HG02938 (cell line): ENCODE measurements at regions not wholly inside any gene's neighbourhood (a gene's known extent, or its start where the extent isn't known, plus 50 kb on each side); places are given as distances from the start of the nearest gene placed in this dataset.

Experiments
- ATAC-seq: cut with Tn5 transposase; IDR thresholded peaks from one replicate; pipeline ENCODE4 v1.9.1; 2021; ENCODE audit warnings: mild to moderate bottlenecking, moderate library complexity; ENCODE audit not compliant: unreplicated experiment

GRCh38 chr15:46386356-46386755 lies 751.5 kb downstream of the SQOR start:
- no peak for ATAC-seq

- no peak for ATAC-seq
These were observed 754.9 kb downstream of the SQOR start for GRCh38 chr15:46389739-46390138.

- ATAC-seq = no peak
These were observed 759.6 kb downstream of the SQOR start for GRCh38 chr15:46394463-46394862.

- ATAC-seq = no peak
These were observed 773.5 kb downstream of the SQOR start for GRCh38 chr15:46408312-46408711.

- ATAC-seq = no peak
These were observed 775.0 kb downstream of the SQOR start for GRCh38 chr15:46409841-46410301.

GRCh38 chr15:46410705-46411104 lies 775.9 kb downstream of the SQOR start:
- no peak for ATAC-seq

- no peak for ATAC-seq
These were observed 777.1 kb downstream of the SQOR start for GRCh38 chr15:46411900-46412299.

GRCh38 chr15:46413799-46414198 lies 779.0 kb downstream of the SQOR start:
- no peak for ATAC-seq

GRCh38 chr15:46416544-46416943 lies 781.7 kb downstream of the SQOR start:
- ATAC-seq = no peak

- ATAC-seq = no peak
These were observed 786.2 kb downstream of the SQOR start for GRCh38 chr15:46420990-46421389.

GRCh38 chr15:46441294-46442062 lies 806.6 kb downstream of the SQOR start:
- ATAC-seq = no peak

- ATAC-seq = no peak
These were observed 807.4 kb downstream of the SQOR start for GRCh38 chr15:46442184-46442583.

- ATAC-seq = no peak
These were observed 808.2 kb downstream of the SQOR start for GRCh38 chr15:46442901-46443590.

GRCh38 chr15:46450112-46450809 lies 815.4 kb downstream of the SQOR start:
- ATAC-seq = no peak

GRCh38 chr15:46450810-46451182 lies 816.0 kb downstream of the SQOR start:
- no peak for ATAC-seq

GRCh38 chr15:46452297-46452820 lies 817.5 kb downstream of the SQOR start:
- ATAC-seq = no peak

- no peak for ATAC-seq
These were observed 821.6 kb downstream of the SQOR start for GRCh38 chr15:46456456-46456855.

GRCh38 chr15:46460431-46461094 lies 825.7 kb downstream of the SQOR start:
- no peak for ATAC-seq

- no peak for ATAC-seq
These were observed 826.6 kb downstream of the SQOR start for GRCh38 chr15:46461416-46461815.

- no peak for ATAC-seq
These were observed 832.2 kb downstream of the SQOR start for GRCh38 chr15:46467041-46467440.

GRCh38 chr15:46471096-46471495 lies 836.3 kb downstream of the SQOR start:
- ATAC-seq = no peak
